ENCODE measurements at regions not wholly inside any gene's neighbourhood (a gene's known extent, or its start where the extent isn't known, plus 50 kb on each side); places are given as distances from the start of the nearest gene placed in this dataset.

- DNase-seq = no peak
Observed at GRCh38 chr15:96390986-96391385, 60.5 kb downstream of the NR2F2 start.

GRCh38 chr15:96392380-96393208, 62.1 kb downstream of the NR2F2 start:
- peak; percentile 50 for DNase-seq

- no peak for DNase-seq
Observed at GRCh38 chr15:96393209-96393513, 62.7 kb downstream of the NR2F2 start.

GRCh38 chr15:96395687-96396086, 65.2 kb downstream of the NR2F2 start:
- no peak for DNase-seq

GRCh38 chr15:96398776-96399175, 68.3 kb downstream of the NR2F2 start:
- no peak for DNase-seq

GRCh38 chr15:96402403-96402802, 71.9 kb downstream of the NR2F2 start:
- no peak for DNase-seq

- DNase-seq = no peak
Observed at GRCh38 chr15:96403071-96403470, 72.6 kb downstream of the NR2F2 start.

- no peak for DNase-seq
Observed at GRCh38 chr15:96403932-96404331, 73.4 kb downstream of the NR2F2 start.

- no peak for DNase-seq
Observed at GRCh38 chr15:96404560-96404959, 74.1 kb downstream of the NR2F2 start.

- no peak for DNase-seq
Observed at GRCh38 chr15:96406291-96406690, 75.8 kb downstream of the NR2F2 start.

GRCh38 chr15:96406701-96407100, 76.2 kb downstream of the NR2F2 start:
- no peak for DNase-seq

GRCh38 chr15:96407482-96407881, 77.0 kb downstream of the NR2F2 start:
- DNase-seq = no peak

- no peak for DNase-seq
Observed at GRCh38 chr15:96408591-96409183, 78.2 kb downstream of the NR2F2 start.

- DNase-seq = no peak
Observed at GRCh38 chr15:96409215-96410138, 79.0 kb downstream of the NR2F2 start.

GRCh38 chr15:96410175-96411055, 79.9 kb downstream of the NR2F2 start:
- DNase-seq = no peak

GRCh38 chr15:96411056-96412031, 80.8 kb downstream of the NR2F2 start:
- DNase-seq = peak; percentile 70

- DNase-seq = peak; percentile 37
Observed at GRCh38 chr15:96412045-96412905, 81.8 kb downstream of the NR2F2 start.

- no peak for DNase-seq
Observed at GRCh38 chr15:96412906-96413231, 82.4 kb downstream of the NR2F2 start.

GRCh38 chr15:96413657-96414056, 83.2 kb downstream of the NR2F2 start:
- DNase-seq = no peak

GRCh38 chr15:96414875-96415274, 84.4 kb downstream of the NR2F2 start:
- no peak for DNase-seq
